HEK293 (cell line): ENCODE measurements at regions not wholly inside any gene's neighbourhood (a gene's known extent, or its start where the extent isn't known, plus 50 kb on each side); places are given as distances from the start of the nearest gene placed in this dataset.

ENCODE experiments used
- CTCF ChIA-PET: fragments of 350-600 bp; formaldehyde crosslinking; extraction: SDS; loops from one replicate; lab custom pipeline; 2021; ENCODE audit warnings: antibody characterized with exemption; lab: Yijun Ruan, JAX
- POLR2A ChIA-PET: fragments of 300-600 bp; formaldehyde crosslinking; extraction: SDS; loops from one replicate; lab custom pipeline; 2020; ENCODE audit warnings: antibody characterized with exemption, inconsistent platforms; lab: Yijun Ruan, JAX
- H3K27ac ChIP-seq: fragments of 200-500 bp; sonication (Bioruptor generic); 2 replicates; pipeline ENCODE4 v1.5.1; 2014; ENCODE audit warnings: low read depth, low read length, control low read depth, inconsistent platforms; ENCODE audit errors: extremely low read depth
- H3K36me3 ChIP-seq, 2 experiments: fragments of 200-500 bp in 1 of 2; sonication (Bioruptor generic) in 1 of 2; 1 replicate in 1 of 2; 2 replicates in 1 of 2; pipeline ENCODE4 v1.5.1; 2014 to 2017; ENCODE audit warnings: inconsistent platforms in 2 of 2, low read length in 2 of 2; ENCODE audit not compliant: control insufficient read depth in 2 of 2, insufficient read depth in 1 of 2
- H3K4me1 ChIP-seq: fragments of 200-500 bp; sonication (Bioruptor generic); 2 replicates; pipeline ENCODE4 v1.5.1; 2014; ENCODE audit warnings: mild to moderate bottlenecking, low read length, inconsistent platforms; ENCODE audit not compliant: control insufficient read depth, insufficient read depth
- H3K4me3 ChIP-seq: 2 replicates; pipeline ENCODE4 v1.5.1; 2011; ENCODE audit warnings: low read depth, mild to moderate bottlenecking, control low read depth, low read length, moderate library complexity
- H3K9me3 ChIP-seq: fragments of 200-500 bp; sonication (Bioruptor generic); 2 replicates; pipeline ENCODE4 v1.5.1; 2014; ENCODE audit warnings: low read depth, low read length, inconsistent platforms; ENCODE audit not compliant: control insufficient read depth, insufficient read depth
- INSM2 ChIP-seq: fragments of 450-650 bp; formaldehyde crosslinking; IDR thresholded peaks from 2 replicates; pipeline ENCODE4 v1.5.1; 2016; ENCODE audit warnings: missing biosample characterization, missing genetic modification characterization
- PBX3 ChIP-seq: sonication (generic); formaldehyde crosslinking; IDR thresholded peaks from 2 replicates; pipeline ENCODE4 v1.8.1; 2022; ENCODE audit warnings: mild to moderate bottlenecking, moderate library complexity, missing genetic modification reagents
- SETDB1 ChIP-seq: IDR thresholded peaks from one replicate; pipeline ENCODE4 v1.6.1; 2017; ENCODE audit warnings: mild to moderate bottlenecking, low read length, moderate library complexity, mixed read lengths; ENCODE audit not compliant: insufficient read length
- ZBTB17 ChIP-seq: fragments of 450-650 bp; formaldehyde crosslinking; IDR thresholded peaks from 2 replicates; pipeline ENCODE4 v1.5.1; 2016; ENCODE audit warnings: missing biosample characterization, missing genetic modification characterization
- ZBTB21 ChIP-seq: fragments of 450-650 bp; formaldehyde crosslinking; IDR thresholded peaks from 2 replicates; pipeline ENCODE4 v1.5.1; 2017; ENCODE audit warnings: missing biosample characterization, missing genetic modification characterization
- ZBTB26 ChIP-seq: fragments of 450-650 bp; formaldehyde crosslinking; optimal IDR thresholded peaks from 2 replicates; pipeline ENCODE3; 2016; ENCODE audit warnings: missing biosample characterization, mild to moderate bottlenecking, missing genetic modification characterization
- ZFHX2 ChIP-seq: fragments of 450-650 bp; formaldehyde crosslinking; conservative IDR thresholded peaks from 2 replicates; pipeline ENCODE4 v1.5.1; 2016; ENCODE audit warnings: missing biosample characterization, missing genetic modification characterization
- ZNF140 ChIP-seq: fragments of 450-650 bp; formaldehyde crosslinking; IDR thresholded peaks from 2 replicates; pipeline ENCODE4 v1.5.1; 2016; ENCODE audit warnings: missing biosample characterization, missing genetic modification characterization
- ZNF174 ChIP-seq: fragments of 450-650 bp; formaldehyde crosslinking; IDR thresholded peaks from 2 replicates; pipeline ENCODE4 v1.5.0; 2017; ENCODE audit warnings: missing biosample characterization, mild to moderate bottlenecking, missing genetic modification characterization
- ZNF214 ChIP-seq: fragments of 450-650 bp; formaldehyde crosslinking; IDR thresholded peaks from 2 replicates; pipeline ENCODE4 v1.5.1; 2017; ENCODE audit warnings: missing biosample characterization, mild to moderate bottlenecking, missing genetic modification characterization, borderline replicate concordance
- ZNF335 ChIP-seq: fragments of 450-650 bp; formaldehyde crosslinking; conservative IDR thresholded peaks from 2 replicates; pipeline ENCODE4 v1.5.1; 2016; ENCODE audit warnings: missing biosample characterization, missing genetic modification characterization
- ZNF416 ChIP-seq: fragments of 450-650 bp; formaldehyde crosslinking; IDR thresholded peaks from 2 replicates; pipeline ENCODE4 v1.5.1; 2016; ENCODE audit warnings: missing biosample characterization, missing genetic modification characterization
- ZNF585B ChIP-seq: fragments of 450-650 bp; formaldehyde crosslinking; IDR thresholded peaks from 2 replicates; pipeline ENCODE4 v1.5.1; 2016; ENCODE audit warnings: missing biosample characterization, missing genetic modification characterization
- ZNF623 ChIP-seq: fragments of 450-650 bp; formaldehyde crosslinking; IDR thresholded peaks from 2 replicates; pipeline ENCODE4 v1.5.1; 2016; ENCODE audit warnings: missing biosample characterization, missing genetic modification characterization
- ZNF677 ChIP-seq: fragments of 450-650 bp; IDR thresholded peaks from 2 replicates; pipeline ENCODE4 v1.5.0; 2018; ENCODE audit warnings: missing biosample characterization, mild to moderate bottlenecking, missing genetic modification characterization, moderate library complexity
- ZNF785 ChIP-seq: fragments of 450-650 bp; formaldehyde crosslinking; IDR thresholded peaks from 2 replicates; pipeline ENCODE4 v1.5.1; 2016; ENCODE audit warnings: missing biosample characterization, missing genetic modification characterization
- ZNF791 ChIP-seq: fragments of 450-650 bp; formaldehyde crosslinking; IDR thresholded peaks from 2 replicates; pipeline ENCODE4 v1.5.1; 2016; ENCODE audit warnings: missing biosample characterization, missing genetic modification characterization
- ZNF837 ChIP-seq: fragments of 450-650 bp; formaldehyde crosslinking; IDR thresholded peaks from 2 replicates; pipeline ENCODE4 v1.5.1; 2016; ENCODE audit warnings: missing biosample characterization, missing genetic modification characterization
- ZSCAN16 ChIP-seq: fragments of 450-650 bp; formaldehyde crosslinking; IDR thresholded peaks from 2 replicates; pipeline ENCODE4 v1.5.1; 2016; ENCODE audit warnings: missing biosample characterization, missing genetic modification characterization
- ZSCAN23 ChIP-seq: fragments of 450-650 bp; formaldehyde crosslinking; IDR thresholded peaks from 2 replicates; pipeline ENCODE4 v1.5.1; 2016; ENCODE audit warnings: missing biosample characterization, missing genetic modification characterization
- ZSCAN5A ChIP-seq: fragments of 450-650 bp; formaldehyde crosslinking; IDR thresholded peaks from 2 replicates; pipeline ENCODE4 v1.5.1; 2016; ENCODE audit warnings: missing biosample characterization, missing genetic modification characterization

GRCh38 chr3:16058521-16058920 lies 116.0 kb upstream of the GALNT15 start (continued):
- TF ChIP-seq ZNF174 (tag by site-specific recombination) (no peak), ZNF416 (tag by site-specific recombination) (no peak), ZNF785 (tag by site-specific recombination) (no peak), ZSCAN23 (no peak), ZSCAN5A (tag by site-specific recombination) (no peak), ZNF791 (no peak)

- H3K9me3 ChIP-seq = no peaks in the 10 kb centered on the region
- ChIA-PET CTCF (interaction anchor here (0.5 to 7.0 kb wide), 6 partner anchors 10 to 383 kb away, joined by 3 to 71 read pairs (median 3); no protein-coding TSS in a partner anchor), POLR2A (no interaction called here)
- H3K4me1 ChIP-seq = peaks cover 8% of the 10 kb centered on the region
- TF ChIP-seq PBX3 (CRISPR knock-in tag) = no peak
- peak; percentile 76 for TF ChIP-seq ZBTB17 (tag by site-specific recombination)
- H3K36me3 ChIP-seq = no peaks in the 10 kb centered on the region
- no peak overlapping the region for H3K4me3 ChIP-seq
- no peak overlapping the region for H3K27ac ChIP-seq
These were observed 115.4 kb upstream of the GALNT15 start for GRCh38 chr3:16059081-16059537.

GRCh38 chr3:16059711-16060357 lies 114.6 kb upstream of the GALNT15 start:
- no peak overlapping the region for H3K4me3 ChIP-seq
- no peaks in the 10 kb centered on the region for H3K36me3 ChIP-seq
- no peaks in the 10 kb centered on the region for H3K9me3 ChIP-seq
- TF ChIP-seq ZFHX2 = no peak
- no peak for TF ChIP-seq ZBTB21 (tag by site-specific recombination)
- no peak for TF ChIP-seq ZNF140 (tag by site-specific recombination)
- TF ChIP-seq ZNF214 (tag by site-specific recombination) = no peak
- TF ChIP-seq ZNF585B (tag by site-specific recombination) = no peak
- no peak for TF ChIP-seq INSM2 (tag by site-specific recombination)
- TF ChIP-seq SETDB1 = no peak
- no peak for TF ChIP-seq ZNF677 (tag by site-specific recombination)
- no peak for TF ChIP-seq ZBTB26
- no peak for TF ChIP-seq ZNF623
- TF ChIP-seq ZNF837 (tag by site-specific recombination) = no peak
- TF ChIP-seq ZSCAN16 (tag by site-specific recombination) = no peak
- no peak for TF ChIP-seq ZNF335 (tag by site-specific recombination)
- H3K4me1 ChIP-seq = peaks cover 8% of the 10 kb centered on the region
- ChIA-PET CTCF (interaction anchor here (0.7 to 7.0 kb wide), 9 partner anchors 11 to 491 kb away, joined by 3 to 71 read pairs (median 4); no protein-coding TSS in a partner anchor), POLR2A (interaction anchor here (1.4 kb wide), 1 partner anchor 9 kb away, joined by 5 read pairs; no protein-coding TSS in a partner anchor)
- no peak overlapping the region for H3K27ac ChIP-seq
